K562 (cell line): ENCODE measurements at regions not wholly inside any gene's neighbourhood (a gene's known extent, or its start where the extent isn't known, plus 50 kb on each side); places are given as distances from the start of the nearest gene placed in this dataset.

Experiments
- CTCF ChIP-seq, 3 experiments: IDR thresholded peaks in 2 of 3; conservative IDR thresholded peaks in 1 of 3; 2 replicates each; pipeline ENCODE4 v1.5.1; 2011 to 2012; ENCODE audit warnings: low read length in 3 of 3, mild to moderate bottlenecking in 3 of 3, control low read depth in 2 of 3, improper control_type of control experiment in 1 of 3, inconsistent platforms in 1 of 3, low read depth in 1 of 3, mixed read lengths in 1 of 3, moderate library complexity in 1 of 3; ENCODE audit not compliant: insufficient read depth in 2 of 3
- EZH2 ChIP-seq: IDR thresholded peaks from 2 replicates; pipeline ENCODE4 v1.6.1; 2012; ENCODE audit warnings: low read depth, mild to moderate bottlenecking, inconsistent platforms, low read length, borderline replicate concordance
- FOXM1 ChIP-seq, 2 experiments: fragments of 450-650 bp in 1 of 2; sonication (generic) in 1 of 2; formaldehyde crosslinking in 1 of 2; IDR thresholded peaks; 2 replicates each; pipeline versions ENCODE4 v1.6.1 to v1.9.0; 2017 to 2022; ENCODE audit warnings: low read depth in 2 of 2, mild to moderate bottlenecking in 2 of 2, missing genetic modification reagents in 1 of 2, moderate library complexity in 1 of 2
- MTA1 ChIP-seq: fragments of 450-650 bp; IDR thresholded peaks from 2 replicates; pipeline ENCODE4 v1.6.1; 2017; ENCODE audit warnings: borderline replicate concordance
- RB1 ChIP-seq: fragments of 450-650 bp; IDR thresholded peaks from 2 replicates; pipeline ENCODE4 v1.6.1; 2017; ENCODE audit warnings: low read depth, mild to moderate bottlenecking
- SIN3A ChIP-seq, 2 experiments: fragments of 150-350 bp in 1 of 2; IDR thresholded peaks; 2 replicates each; pipeline ENCODE4 v1.6.1; 2011 to 2016; ENCODE audit warnings: borderline replicate concordance in 2 of 2, low read depth in 2 of 2, low read length in 2 of 2, mild to moderate bottlenecking in 2 of 2, moderate library complexity in 2 of 2; ENCODE audit not compliant: control insufficient read depth in 1 of 2
- ZBTB33 ChIP-seq: sonication (generic); formaldehyde crosslinking; IDR thresholded peaks from 2 replicates; pipeline ENCODE4 v1.8.1; 2023; ENCODE audit warnings: mild to moderate bottlenecking, missing genetic modification reagents
- ZKSCAN8 ChIP-seq: fragments of 200-800 bp; sonication (Bioruptor generic); IDR thresholded peaks from 2 replicates; pipeline ENCODE4 v1.6.1; 2016; ENCODE audit warnings: missing genetic modification characterization, missing compliant biosample characterization
- ZNF584 ChIP-seq: fragments of 200-800 bp; sonication (Bioruptor generic); IDR thresholded peaks from 2 replicates; pipeline ENCODE4 v1.6.1; 2016; ENCODE audit warnings: low read depth, mild to moderate bottlenecking, missing genetic modification characterization, missing compliant biosample characterization

- TF ChIP-seq SIN3A (IDR thresholded peaks at IDR 0.05; ENCODE audit: borderline replicate concordance in 2 of 2, control insufficient read depth in 1 of 2, low read depth in 2 of 2, low read length in 2 of 2) = no peak
- TF ChIP-seq FOXM1 (IDR thresholded peaks at IDR 0.05; ENCODE audit: low read depth) = no peak
- no peak for TF ChIP-seq FOXM1 (CRISPR knock-in tag; IDR thresholded peaks at IDR 0.05; ENCODE audit: low read depth)
- TF ChIP-seq CTCF (IDR thresholded peaks at IDR 0.05 in 2 of 3, conservative IDR thresholded peaks at IDR 0.05 in 1 of 3; ENCODE audit: insufficient read depth in 2 of 3, low read depth in 1 of 3, low read length in 3 of 3) = no peak
- TF ChIP-seq ZNF584 (CRISPR knock-in tag) = no peak
- no peak for TF ChIP-seq EZH2
- no peak for TF ChIP-seq MTA1
- TF ChIP-seq ZBTB33 = no peak
- no peak for TF ChIP-seq ZKSCAN8
- no peak for TF ChIP-seq RB1
Measured at GRCh38 chr9:75369989-75370388, 281.7 kb downstream of the OSTF1 start.
